ENCODE measurements at regions not wholly inside any gene's neighbourhood (a gene's known extent, or its start where the extent isn't known, plus 50 kb on each side); places are given as distances from the start of the nearest gene placed in this dataset.

GRCh38 chr2:133768256-133768655 lies 200.0 kb upstream of the NCKAP5 start:
- DNase-seq (ENCODE audit: low read depth in 2 of 2), result no peak

DNA sequence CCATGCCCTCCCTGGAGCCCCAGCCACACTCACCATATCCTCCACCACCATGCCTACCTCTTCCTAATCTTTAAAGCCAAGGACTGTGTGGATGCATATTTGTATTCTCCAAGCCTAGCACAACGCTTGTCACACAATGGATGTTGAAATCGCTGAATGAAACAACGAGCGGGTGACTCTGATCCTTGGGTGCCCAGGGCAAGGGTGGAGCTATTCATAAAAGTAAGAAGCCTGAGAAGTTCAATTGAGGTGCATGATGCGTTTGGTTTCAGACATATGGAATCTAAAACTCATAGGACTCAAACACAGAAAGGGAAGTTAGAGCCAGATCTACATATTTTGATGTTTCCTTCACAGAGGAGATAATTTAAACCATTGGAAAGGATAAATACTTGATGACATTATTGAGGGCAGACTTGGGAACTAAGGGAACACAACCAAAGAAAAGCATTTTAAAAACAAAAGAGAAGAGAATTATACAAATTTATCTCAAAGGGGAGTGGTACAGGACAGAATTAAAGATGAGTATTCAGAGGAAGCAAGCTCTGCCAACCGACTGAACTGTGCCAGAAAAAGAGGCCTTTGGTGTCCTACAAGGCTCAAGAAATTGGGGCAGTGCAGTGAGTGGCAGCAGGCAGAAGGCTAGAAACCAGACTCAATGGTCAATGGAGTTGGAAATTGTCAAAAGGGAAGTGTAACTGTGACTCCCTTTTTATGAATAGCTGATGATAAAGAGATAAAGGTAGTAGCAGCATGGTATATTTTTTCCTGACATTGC lies 200.6 kb upstream of the NCKAP5 start:
- DNase-seq (ENCODE audit: low read depth in 2 of 2), result no peak

- no peak for DNase-seq (ENCODE audit: low read depth in 2 of 2)
Observed at GRCh38 chr2:133773854-133774653, 205.8 kb upstream of the NCKAP5 start.

- no peak for DNase-seq (ENCODE audit: low read depth in 2 of 2)
Observed at GRCh38 chr2:133774654-133775015, 206.4 kb upstream of the NCKAP5 start.

- no peak for DNase-seq (ENCODE audit: low read depth in 2 of 2)
Observed at GRCh38 chr2:133776936-133777573, 208.8 kb upstream of the NCKAP5 start.

DNA sequence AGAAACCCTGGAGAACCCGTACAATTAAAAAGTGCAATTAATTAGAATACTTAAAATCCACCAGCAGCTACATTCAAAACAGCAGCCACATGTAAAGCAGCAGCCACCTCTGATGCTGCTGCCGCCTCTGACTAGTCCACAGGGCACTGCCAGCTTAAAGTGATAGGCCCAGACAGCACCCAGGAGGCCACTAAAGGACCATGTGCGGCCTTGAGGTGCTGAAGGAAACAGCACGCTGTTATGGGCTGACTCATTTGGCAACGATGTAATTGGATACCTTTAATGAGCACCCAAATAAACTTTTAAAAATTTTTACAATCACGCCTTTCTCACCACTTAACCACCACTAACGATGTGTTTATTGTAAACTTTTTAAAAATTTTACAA lies 209.3 kb upstream of the NCKAP5 start:
- DNase-seq (ENCODE audit: low read depth in 2 of 2), result no peak

DNA sequence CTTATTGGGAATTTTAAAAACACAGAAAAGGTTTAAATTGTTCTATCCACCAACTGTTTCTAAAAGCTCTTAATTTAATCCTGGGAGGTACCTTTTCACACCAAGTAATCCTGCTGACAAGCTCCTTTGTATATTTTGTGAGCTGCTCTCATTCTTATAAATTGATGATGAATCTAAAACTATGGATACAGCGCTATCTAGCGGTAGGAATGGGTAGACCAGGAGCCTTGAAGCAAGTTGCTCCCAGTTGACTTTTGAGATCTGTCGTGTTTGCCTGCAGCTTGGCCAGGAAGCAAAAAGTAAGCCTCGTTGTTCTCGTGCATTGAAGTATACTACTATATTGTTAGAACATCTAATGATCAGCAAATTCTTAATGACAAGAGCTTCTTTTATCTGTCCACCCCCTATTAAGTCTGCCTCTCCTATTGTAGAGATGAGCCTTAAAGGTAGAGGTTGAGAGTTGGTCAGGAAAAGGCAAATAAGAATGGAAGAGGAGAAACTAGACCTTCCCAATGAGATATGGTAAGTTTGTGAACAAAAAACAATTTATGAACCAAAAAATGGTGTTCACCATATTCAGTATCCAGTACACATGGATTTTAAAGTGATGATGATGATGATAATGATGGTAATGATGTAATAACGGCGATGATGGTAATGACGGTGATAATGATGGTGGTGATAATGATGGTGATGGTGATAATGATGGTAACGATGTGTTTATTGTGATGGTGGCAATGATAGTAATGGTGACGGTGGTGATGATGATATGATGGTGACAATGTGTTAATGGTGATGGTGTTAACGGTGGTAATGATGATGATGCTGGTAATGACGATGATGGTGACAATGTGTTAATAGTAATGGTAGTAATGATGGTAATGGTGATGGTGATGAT lies 212.1 kb upstream of the NCKAP5 start:
- DNase-seq (ENCODE audit: low read depth in 2 of 2), result no peak

DNA sequence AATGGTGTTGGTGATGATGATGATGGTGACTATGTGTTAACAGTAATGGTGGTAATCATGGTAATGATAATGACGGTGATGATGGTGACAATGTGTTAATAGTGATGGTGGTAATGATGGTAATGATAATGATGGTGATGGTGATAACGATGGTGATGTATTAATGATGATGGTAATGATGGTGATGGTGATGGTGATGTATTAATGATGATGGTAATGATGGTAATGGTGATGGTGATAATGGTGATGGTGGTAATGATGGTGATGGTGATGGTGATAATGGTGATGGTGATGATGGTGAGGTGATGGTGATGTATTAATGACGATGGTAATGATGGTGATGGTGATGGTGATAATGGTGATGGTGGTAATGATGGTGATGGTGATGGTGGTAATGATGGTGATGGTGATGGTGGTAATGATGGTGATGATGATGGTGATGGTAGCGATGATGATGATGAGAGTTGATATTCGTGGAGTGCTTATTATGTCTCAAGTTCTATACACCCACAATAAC lies 212.8 kb upstream of the NCKAP5 start:
- DNase-seq (ENCODE audit: low read depth in 2 of 2), result no peak

GRCh38 chr2:133787207-133787606 lies 218.9 kb upstream of the NCKAP5 start:
- no peak for DNase-seq (ENCODE audit: low read depth in 2 of 2)

GRCh38 chr2:133787651-133788050 lies 219.4 kb upstream of the NCKAP5 start:
- no peak for DNase-seq (ENCODE audit: low read depth in 2 of 2)

DNA sequence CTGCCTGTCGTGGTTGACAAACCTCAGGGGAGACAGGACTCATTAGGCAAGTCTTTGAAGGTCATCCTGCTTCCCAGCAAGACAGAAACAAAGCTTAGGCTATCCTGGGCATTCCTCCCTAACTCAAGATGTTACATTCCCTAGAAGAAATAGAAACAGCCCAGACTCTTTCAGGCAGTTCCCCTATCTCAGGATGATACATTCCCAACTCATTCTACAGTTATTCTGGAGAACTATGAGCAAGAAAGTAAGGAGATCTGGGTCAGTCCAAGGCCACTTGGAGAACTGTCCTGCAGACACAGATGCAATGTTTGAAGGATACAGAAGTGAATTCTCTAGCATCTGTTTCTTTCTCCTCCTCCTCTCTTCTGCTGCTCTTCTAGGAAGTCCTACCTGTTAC lies 220.1 kb upstream of the NCKAP5 start:
- no peak for DNase-seq (ENCODE audit: low read depth in 2 of 2)

- DNase-seq (ENCODE audit: low read depth in 2 of 2), result no peak
Observed at GRCh38 chr2:133789743-133790142, 221.5 kb upstream of the NCKAP5 start.

- no peak for DNase-seq (ENCODE audit: low read depth in 2 of 2)
Observed at GRCh38 chr2:133790711-133791110, 222.4 kb upstream of the NCKAP5 start.

DNA sequence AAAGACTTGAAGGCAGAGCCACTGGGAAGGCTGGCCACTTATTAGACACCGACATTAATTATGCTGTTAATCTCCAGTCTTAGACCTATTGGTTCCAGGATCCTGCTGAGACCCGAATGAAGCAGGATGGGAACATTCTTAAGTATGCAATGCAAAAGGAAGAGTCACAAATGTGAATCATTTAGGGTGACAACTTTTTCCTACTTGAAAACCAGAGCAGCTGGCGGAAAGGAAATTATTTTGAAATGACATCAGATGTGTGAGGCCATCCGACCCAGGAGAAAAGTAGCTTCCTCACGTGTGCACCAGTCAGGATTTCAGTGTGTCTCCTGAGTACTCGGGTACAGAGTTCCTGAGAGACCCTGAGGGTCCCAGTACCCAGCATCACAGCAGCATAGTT lies 222.9 kb upstream of the NCKAP5 start:
- no peak for DNase-seq (ENCODE audit: low read depth in 2 of 2)

DNA sequence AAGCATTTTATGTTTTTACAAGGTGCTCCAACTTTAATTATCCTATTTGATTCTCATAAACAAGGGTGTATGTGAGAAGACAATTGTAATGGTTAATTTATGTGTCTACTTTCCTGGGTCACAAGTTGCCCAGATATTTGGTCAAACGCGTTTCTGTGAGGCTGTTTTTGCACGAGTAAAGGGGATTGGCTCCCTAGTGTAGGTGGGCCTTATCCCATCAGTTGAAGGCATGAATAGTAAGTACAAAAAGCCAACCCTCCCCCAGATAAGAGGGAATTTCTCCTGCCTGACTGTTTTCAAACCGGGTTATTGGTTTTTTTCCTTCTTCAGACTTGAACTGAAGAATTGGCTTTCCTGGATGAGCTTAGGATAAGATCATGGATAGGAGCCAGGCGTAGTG lies 224.0 kb upstream of the NCKAP5 start:
- no peak for DNase-seq (ENCODE audit: low read depth in 2 of 2)

GRCh38 chr2:133794114-133794513 lies 225.9 kb upstream of the NCKAP5 start:
- DNase-seq (ENCODE audit: low read depth in 2 of 2), result no peak

DNA sequence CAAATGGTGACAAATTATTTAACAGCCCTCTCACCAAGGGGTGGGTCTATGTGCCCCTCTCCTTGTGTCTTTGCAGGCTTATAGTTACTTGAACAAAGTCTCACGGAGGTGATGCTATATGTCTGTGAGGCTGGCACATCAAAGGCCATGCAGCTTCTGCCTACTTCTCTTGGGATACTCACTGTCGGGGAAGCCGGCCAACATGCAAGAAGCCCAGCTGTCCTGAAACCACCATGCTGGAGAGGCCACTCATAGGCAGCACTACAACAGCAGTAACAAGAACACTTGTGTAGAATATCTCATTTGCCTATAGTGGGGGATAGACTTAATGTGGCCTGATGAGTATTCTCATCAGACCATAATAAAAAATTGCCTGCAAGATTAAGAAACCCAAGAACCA lies 233.7 kb upstream of the NCKAP5 start:
- no peak for DNase-seq (ENCODE audit: low read depth in 2 of 2)

GRCh38 chr2:133802409-133803039 lies 234.3 kb upstream of the NCKAP5 start:
- no peak for DNase-seq (ENCODE audit: low read depth in 2 of 2)

- DNase-seq (ENCODE audit: low read depth in 2 of 2), result no peak
Observed at GRCh38 chr2:133806564-133806963, 238.3 kb upstream of the NCKAP5 start.

DNA sequence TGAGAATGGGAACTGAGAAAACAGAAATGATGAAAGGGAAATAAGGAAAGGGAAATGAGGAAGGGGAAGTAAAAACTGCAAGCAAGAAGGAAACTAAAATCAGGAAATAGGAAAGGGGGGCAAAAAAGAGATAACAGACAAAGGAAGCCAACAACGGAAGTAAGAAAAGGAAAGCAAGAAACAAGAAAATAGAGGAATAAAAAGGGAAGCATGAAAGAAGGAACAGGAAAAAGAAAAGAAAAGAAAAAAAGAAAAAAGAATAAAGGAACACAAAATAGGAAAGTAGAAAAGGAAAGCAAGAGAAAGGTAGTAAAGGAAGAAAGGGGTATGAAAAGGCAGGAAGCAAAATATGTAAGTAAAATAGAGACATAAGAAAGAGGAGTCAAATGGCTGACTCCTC lies 241.2 kb upstream of the NCKAP5 start:
- DNase-seq (ENCODE audit: low read depth in 2 of 2), result no peak

DNA sequence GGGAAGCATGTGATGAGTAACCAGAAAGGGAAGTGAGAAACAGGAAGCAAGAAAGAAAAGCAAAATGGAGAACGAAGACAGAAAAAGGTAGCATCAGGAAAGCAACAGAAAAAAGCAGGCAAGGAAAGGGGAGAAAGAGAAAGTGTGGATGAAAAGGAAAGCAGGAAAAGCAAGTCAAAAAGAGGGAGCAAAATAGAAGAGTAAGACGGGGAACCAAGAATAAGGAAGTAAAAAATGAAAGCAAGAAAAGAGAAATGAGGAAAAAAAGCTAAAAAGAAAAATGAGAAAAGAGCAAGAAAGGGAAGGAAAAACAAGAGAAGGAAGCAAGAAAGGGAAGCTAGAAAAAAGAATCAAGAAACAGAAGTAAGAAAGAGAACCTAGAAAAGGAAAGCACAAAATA lies 242.3 kb upstream of the NCKAP5 start:
- DNase-seq (ENCODE audit: low read depth in 2 of 2), result no peak

All from stimulated activated CD8-positive, alpha-beta memory T cell treated with anti-CD3 and anti-CD28 coated beads, Interleukin-15, amount 100 ng/mL, for 48 hours (primary cell).